IMR-90 (cell line): ENCODE measurements at regions not wholly inside any gene's neighbourhood (a gene's known extent, or its start where the extent isn't known, plus 50 kb on each side); places are given as distances from the start of the nearest gene placed in this dataset.

ENCODE experiments used
- ATAC-seq: fragments of 200-7000 bp; cut with Tn5 transposase; 2 replicates; pipeline ENCODE4 v1.9.1; 2020; ENCODE audit warnings: low read depth, mild to moderate bottlenecking, moderate library complexity
- BruUV-seq: library from RNA; stranded (reverse); fragments of 400-500 nt; replicated peaks from 2 replicates; lab custom pipeline; 2021; lab: Mats Ljungman, UMichigan
- CTCF ChIA-PET: fragments of 300-600 bp; formaldehyde crosslinking; extraction: SDS; loops from one replicate; lab custom pipeline; 2021; ENCODE audit warnings: antibody characterized with exemption; lab: Yijun Ruan, JAX
- POLR2A ChIA-PET: fragments of 300-600 bp; sonication (Branson Sonifier 250); formaldehyde crosslinking; loops from one replicate; lab custom pipeline; 2022; ENCODE audit warnings: antibody characterized with exemption; ENCODE audit not compliant: unreplicated experiment; lab: Charles Lee
- DNase-seq: peaks from one replicate; pipeline ENCODE4 v3.0.0; 2013
- H2AFZ ChIP-seq: replicated peaks from 2 replicates; pipeline ENCODE3; 2013; ENCODE audit warnings: low read length, mild to moderate bottlenecking; ENCODE audit not compliant: poor library complexity
- H2AK5ac ChIP-seq: 2 replicates; pipeline ENCODE4 v1.6.1; 2013; ENCODE audit warnings: low read depth, low read length, inconsistent platforms
- H2AK9ac ChIP-seq: replicated peaks from 2 replicates; pipeline ENCODE3; 2013; ENCODE audit warnings: mild to moderate bottlenecking, low read depth, low read length, moderate library complexity; ENCODE audit not compliant: poor library complexity
- H2BK120ac ChIP-seq: 2 replicates; pipeline ENCODE4 v1.6.1; 2013; ENCODE audit warnings: low read depth, low read length, inconsistent platforms
- H2BK15ac ChIP-seq: 3 replicates; pipeline ENCODE4 v1.6.1; 2013; ENCODE audit warnings: low read depth, low read length, inconsistent platforms
- H2BK20ac ChIP-seq: 2 replicates; pipeline ENCODE4 v1.6.1; 2013; ENCODE audit warnings: low read depth, mild to moderate bottlenecking, inconsistent platforms, low read length, moderate library complexity
- H2BK5ac ChIP-seq: 2 replicates; pipeline ENCODE4 v1.6.1; 2013; ENCODE audit warnings: mild to moderate bottlenecking, low read depth, low read length, inconsistent platforms; ENCODE audit not compliant: poor library complexity, severe bottlenecking
- H3K14ac ChIP-seq: replicated peaks from 2 replicates; pipeline ENCODE4 v1.6.1; 2013; ENCODE audit warnings: low read depth, low read length, inconsistent platforms
- H3K18ac ChIP-seq: 2 replicates; pipeline ENCODE4 v1.6.1; 2013; ENCODE audit warnings: low read depth, low read length, control low read depth
- H3K23ac ChIP-seq: 2 replicates; pipeline ENCODE4 v1.6.1; 2013; ENCODE audit warnings: low read depth, low read length, inconsistent platforms
- H3K27ac ChIP-seq: 2 replicates; pipeline ENCODE4 v1.5.1; 2013; ENCODE audit warnings: mild to moderate bottlenecking, control low read depth, low read length; ENCODE audit not compliant: insufficient read depth
- H3K27me3 ChIP-seq: 2 replicates; pipeline ENCODE4 v1.6.1; 2013; ENCODE audit warnings: low read length; ENCODE audit not compliant: control insufficient read depth, insufficient read depth
- H3K36me3 ChIP-seq: 2 replicates; pipeline ENCODE4 v1.6.1; 2013; ENCODE audit warnings: low read length, mixed read lengths; ENCODE audit not compliant: control insufficient read depth, insufficient read depth
- H3K4ac ChIP-seq: 2 replicates; pipeline ENCODE4 v1.6.1; 2013; ENCODE audit warnings: low read depth, low read length, inconsistent platforms
- H3K4me1 ChIP-seq: 2 replicates; pipeline ENCODE4 v1.6.1; 2013; ENCODE audit warnings: low read length, mixed read lengths; ENCODE audit not compliant: control insufficient read depth, insufficient read depth
- H3K4me2 ChIP-seq: 2 replicates; pipeline ENCODE4 v1.6.1; 2013; ENCODE audit warnings: low read depth, mild to moderate bottlenecking, control low read depth, low read length, moderate library complexity
- H3K4me3 ChIP-seq: 2 replicates; pipeline ENCODE4 v1.5.1; 2013; ENCODE audit warnings: low read depth, mild to moderate bottlenecking, control low read depth, low read length, moderate library complexity; ENCODE audit not compliant: insufficient read depth
- H3K56ac ChIP-seq: 2 replicates; pipeline ENCODE4 v1.6.1; 2013; ENCODE audit warnings: low read length, inconsistent platforms; ENCODE audit not compliant: insufficient read depth; ENCODE audit errors: extremely low read depth
- H3K79me1 ChIP-seq, 2 experiments: 2 replicates each; pipeline ENCODE4 v1.6.1; 2013; ENCODE audit warnings: low read length in 2 of 2, inconsistent platforms in 1 of 2, low read depth in 1 of 2
- H3K9ac ChIP-seq: 2 replicates; pipeline ENCODE4 v1.6.1; 2013; ENCODE audit warnings: low read depth, low read length, control low read depth
- H3K9me1 ChIP-seq: 2 replicates; pipeline ENCODE4 v1.6.1; 2013; ENCODE audit warnings: low read length, inconsistent platforms; ENCODE audit not compliant: insufficient read depth
- H3K9me3 ChIP-seq: 2 replicates; pipeline ENCODE4 v1.6.1; 2013; ENCODE audit warnings: low read length; ENCODE audit not compliant: control insufficient read depth, insufficient read depth
- H4K20me1 ChIP-seq: 2 replicates; pipeline ENCODE4 v1.6.1; 2013; ENCODE audit warnings: low read length, inconsistent platforms; ENCODE audit not compliant: insufficient read depth
- H4K5ac ChIP-seq: 2 replicates; pipeline ENCODE4 v1.6.1; 2013; ENCODE audit warnings: mild to moderate bottlenecking, low read depth, low read length, control low read depth
- H4K8ac ChIP-seq, 2 experiments: 2 replicates each; pipeline ENCODE4 v1.6.1; 2013; ENCODE audit warnings: low read depth in 2 of 2, low read length in 2 of 2, control low read depth in 1 of 2, inconsistent platforms in 1 of 2
- H4K91ac ChIP-seq: 2 replicates; pipeline ENCODE4 v1.6.1; 2013; ENCODE audit warnings: low read depth, low read length, inconsistent platforms; ENCODE audit not compliant: insufficient read depth
- BHLHE40 ChIP-seq: fragments of 150-350 bp; IDR thresholded peaks from 2 replicates; pipeline ENCODE4 v1.6.1; 2016; ENCODE audit warnings: mild to moderate bottlenecking, low read depth, low read length
- CEBPB ChIP-seq: IDR thresholded peaks from 2 replicates; pipeline ENCODE4 v1.6.1; 2012; ENCODE audit warnings: low read depth, low read length, improper control_type of control experiment
- CHD1 ChIP-seq: IDR thresholded peaks from 2 replicates; pipeline ENCODE4 v1.6.1; 2012; ENCODE audit warnings: low read depth, low read length, improper control_type of control experiment
- FOS ChIP-seq: fragments of 150-350 bp; IDR thresholded peaks from 2 replicates; pipeline ENCODE4 v1.6.1; 2016; ENCODE audit warnings: low read depth, low read length
- MAFK ChIP-seq: IDR thresholded peaks from 2 replicates; pipeline ENCODE4 v1.6.1; 2012; ENCODE audit warnings: low read depth, low read length, improper control_type of control experiment
- MAZ ChIP-seq: IDR thresholded peaks from 2 replicates; pipeline ENCODE4 v1.6.1; 2012; ENCODE audit warnings: low read depth, mild to moderate bottlenecking, low read length, improper control_type of control experiment, moderate library complexity, borderline replicate concordance
- MXI1 ChIP-seq: IDR thresholded peaks from 2 replicates; pipeline ENCODE4 v1.6.1; 2012; ENCODE audit warnings: low read depth, mild to moderate bottlenecking, low read length, moderate library complexity, borderline replicate concordance
- NFE2L2 ChIP-seq: fragments of 150-350 bp; IDR thresholded peaks from 2 replicates; pipeline ENCODE4 v1.6.1; 2016; ENCODE audit warnings: low read depth, mild to moderate bottlenecking, low read length
- POLR2A ChIP-seq: IDR thresholded peaks from 2 replicates; pipeline ENCODE4 v1.6.1; 2012; ENCODE audit warnings: mild to moderate bottlenecking, low read depth, low read length
- RAD21 ChIP-seq: IDR thresholded peaks from 2 replicates; pipeline ENCODE4 v1.6.1; 2012; ENCODE audit warnings: low read length, improper control_type of control experiment
- RCOR1 ChIP-seq: IDR thresholded peaks from 2 replicates; pipeline ENCODE4 v1.6.1; 2012; ENCODE audit warnings: mild to moderate bottlenecking, low read length, improper control_type of control experiment; ENCODE audit not compliant: insufficient replicate concordance
- RFX5 ChIP-seq: IDR thresholded peaks from 2 replicates; pipeline ENCODE4 v1.8.0; 2012; ENCODE audit warnings: low read depth, mild to moderate bottlenecking, low read length, moderate library complexity
- SMC3 ChIP-seq: fragments of 150-350 bp; IDR thresholded peaks from 2 replicates; pipeline ENCODE4 v1.6.1; 2016; ENCODE audit warnings: low read depth, mild to moderate bottlenecking, antibody characterized with exemption, low read length, moderate library complexity
- dilution Hi-C: fragments of 300-500 bp; cut with HindIII; formaldehyde crosslinking; loops from one replicate; pipeline ENCODE4 v1.14.3; 2018; ENCODE audit warnings: low sequenced_read_pairs; ENCODE audit not compliant: unreplicated experiment
- in situ Hi-C: fragments of 300-500 bp; cut with MboI; formaldehyde crosslinking; loops from 3 replicates; pipeline ENCODE4 v1.14.3; 2019; ENCODE audit warnings: low sequenced_read_pairs, inconsistent platforms, mixed read lengths
- intact Hi-C: fragments of 100-400 bp; cut with micrococcal nuclease; formaldehyde crosslinking; loops from 2 replicates; pipeline ENCODE4 v1.10.0; 2022
- TF ChIP-seq, protein P1 (sequence below): conservative IDR thresholded peaks from 2 replicates; pipeline ENCODE4 v1.5.1; 2012; ENCODE audit warnings: mild to moderate bottlenecking, low read depth, low read length, improper control_type of control experiment
- TF ChIP-seq, protein P2 (sequence below): fragments of 150-350 bp; IDR thresholded peaks from 2 replicates; pipeline ENCODE4 v1.6.1; 2017; ENCODE audit warnings: mild to moderate bottlenecking, antibody characterized with exemption, low read length, low read depth
- TF ChIP-seq, protein P3 (sequence below): fragments of 150-350 bp; IDR thresholded peaks from 2 replicates; pipeline ENCODE4 v1.6.1; 2016; ENCODE audit warnings: low read depth, mild to moderate bottlenecking, low read length, moderate library complexity, borderline replicate concordance

DNA sequence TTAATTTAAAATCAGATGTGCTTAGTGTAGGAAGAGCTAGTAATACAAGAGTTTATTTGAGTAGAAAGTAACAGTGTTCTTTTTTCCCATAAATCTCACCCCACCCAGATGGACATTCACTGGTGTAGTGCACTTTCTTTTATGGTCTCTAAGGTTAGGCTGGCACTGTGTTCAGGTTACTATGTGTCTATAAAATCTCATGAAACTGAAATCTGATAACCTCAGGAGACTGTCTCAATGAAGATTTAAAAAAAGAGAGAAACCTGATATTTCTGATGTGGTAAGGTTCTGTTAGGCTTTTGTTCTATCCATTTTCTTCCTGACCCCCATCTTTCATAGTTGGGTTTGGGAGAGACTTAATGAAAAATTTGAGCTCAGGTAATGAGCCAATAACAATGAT is 101.2 kb upstream of the CLVS2 start:
- POLR2A ChIA-PET: no interaction called here
- no peak overlapping the region for H3K4ac ChIP-seq
- no peak overlapping the region for H2AFZ ChIP-seq
- no peak overlapping the region for H2BK120ac ChIP-seq
- H3K9me1 ChIP-seq: no peaks in the 10 kb centered on the region
- H3K56ac ChIP-seq: no peak overlapping the region
- H4K91ac ChIP-seq: no peak overlapping the region
- no peak overlapping the region for H2BK15ac ChIP-seq
- no peak overlapping the region for H4K5ac ChIP-seq
- BruUV-seq: no TSS peak
- CTCF ChIA-PET: no interaction called here
- H3K9me3 ChIP-seq: peaks cover 2% of the 10 kb centered on the region; the same call in 1 of the 2 replicates
- in situ Hi-C loops (no loop called here), intact Hi-C loops (no loop called here), dilution Hi-C loops (no loop called here)
- TF ChIP-seq SMC3: no peak
- no peak for TF ChIP-seq MAZ
- no peak for TF ChIP-seq RAD21
- TF ChIP-seq MAFK: no peak
- no peak for TF ChIP-seq RFX5
- no peak for TF ChIP-seq CEBPB
- TF ChIP-seq, protein P1, sequence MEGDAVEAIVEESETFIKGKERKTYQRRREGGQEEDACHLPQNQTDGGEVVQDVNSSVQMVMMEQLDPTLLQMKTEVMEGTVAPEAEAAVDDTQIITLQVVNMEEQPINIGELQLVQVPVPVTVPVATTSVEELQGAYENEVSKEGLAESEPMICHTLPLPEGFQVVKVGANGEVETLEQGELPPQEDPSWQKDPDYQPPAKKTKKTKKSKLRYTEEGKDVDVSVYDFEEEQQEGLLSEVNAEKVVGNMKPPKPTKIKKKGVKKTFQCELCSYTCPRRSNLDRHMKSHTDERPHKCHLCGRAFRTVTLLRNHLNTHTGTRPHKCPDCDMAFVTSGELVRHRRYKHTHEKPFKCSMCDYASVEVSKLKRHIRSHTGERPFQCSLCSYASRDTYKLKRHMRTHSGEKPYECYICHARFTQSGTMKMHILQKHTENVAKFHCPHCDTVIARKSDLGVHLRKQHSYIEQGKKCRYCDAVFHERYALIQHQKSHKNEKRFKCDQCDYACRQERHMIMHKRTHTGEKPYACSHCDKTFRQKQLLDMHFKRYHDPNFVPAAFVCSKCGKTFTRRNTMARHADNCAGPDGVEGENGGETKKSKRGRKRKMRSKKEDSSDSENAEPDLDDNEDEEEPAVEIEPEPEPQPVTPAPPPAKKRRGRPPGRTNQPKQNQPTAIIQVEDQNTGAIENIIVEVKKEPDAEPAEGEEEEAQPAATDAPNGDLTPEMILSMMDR: no peak
- TF ChIP-seq MXI1: no peak
- TF ChIP-seq RCOR1: no peak
- TF ChIP-seq, protein P2, sequence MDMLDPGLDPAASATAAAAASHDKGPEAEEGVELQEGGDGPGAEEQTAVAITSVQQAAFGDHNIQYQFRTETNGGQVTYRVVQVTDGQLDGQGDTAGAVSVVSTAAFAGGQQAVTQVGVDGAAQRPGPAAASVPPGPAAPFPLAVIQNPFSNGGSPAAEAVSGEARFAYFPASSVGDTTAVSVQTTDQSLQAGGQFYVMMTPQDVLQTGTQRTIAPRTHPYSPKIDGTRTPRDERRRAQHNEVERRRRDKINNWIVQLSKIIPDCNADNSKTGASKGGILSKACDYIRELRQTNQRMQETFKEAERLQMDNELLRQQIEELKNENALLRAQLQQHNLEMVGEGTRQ: no peak
- TF ChIP-seq CHD1: no peak
- no peak for TF ChIP-seq FOS
- TF ChIP-seq NFE2L2: no peak
- TF ChIP-seq POLR2A: no peak
- TF ChIP-seq BHLHE40: no peak
- TF ChIP-seq, protein P3, sequence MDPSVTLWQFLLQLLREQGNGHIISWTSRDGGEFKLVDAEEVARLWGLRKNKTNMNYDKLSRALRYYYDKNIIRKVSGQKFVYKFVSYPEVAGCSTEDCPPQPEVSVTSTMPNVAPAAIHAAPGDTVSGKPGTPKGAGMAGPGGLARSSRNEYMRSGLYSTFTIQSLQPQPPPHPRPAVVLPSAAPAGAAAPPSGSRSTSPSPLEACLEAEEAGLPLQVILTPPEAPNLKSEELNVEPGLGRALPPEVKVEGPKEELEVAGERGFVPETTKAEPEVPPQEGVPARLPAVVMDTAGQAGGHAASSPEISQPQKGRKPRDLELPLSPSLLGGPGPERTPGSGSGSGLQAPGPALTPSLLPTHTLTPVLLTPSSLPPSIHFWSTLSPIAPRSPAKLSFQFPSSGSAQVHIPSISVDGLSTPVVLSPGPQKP: no peak
- H2AK5ac ChIP-seq: no peak overlapping the region
- no peak for DNase-seq
- H3K36me3 ChIP-seq: no peaks in the 10 kb centered on the region
- no peak overlapping the region for H3K4me3 ChIP-seq
- no peak overlapping the region for H3K9ac ChIP-seq
- H3K18ac ChIP-seq: no peak overlapping the region
- no peak for ATAC-seq
- H3K4me1 ChIP-seq: no peaks in the 10 kb centered on the region
- no peak overlapping the region for H4K8ac ChIP-seq
- no peaks in the 10 kb centered on the region for H3K79me1 ChIP-seq
- H3K14ac ChIP-seq: no peak overlapping the region
- H4K20me1 ChIP-seq: no peaks in the 10 kb centered on the region
- H2BK20ac ChIP-seq: no peak overlapping the region
- no peak overlapping the region for H2AK9ac ChIP-seq
- no peak overlapping the region for H3K27ac ChIP-seq
- no peak overlapping the region for H3K4me2 ChIP-seq
- no peak overlapping the region for H3K23ac ChIP-seq
- H3K27me3 ChIP-seq: no peaks in the 10 kb centered on the region
- no peak overlapping the region for H2BK5ac ChIP-seq
